ENCODE measurements at regions not wholly inside any gene's neighbourhood (a gene's known extent, or its start where the extent isn't known, plus 50 kb on each side); places are given as distances from the start of the nearest gene placed in this dataset.

DNA sequence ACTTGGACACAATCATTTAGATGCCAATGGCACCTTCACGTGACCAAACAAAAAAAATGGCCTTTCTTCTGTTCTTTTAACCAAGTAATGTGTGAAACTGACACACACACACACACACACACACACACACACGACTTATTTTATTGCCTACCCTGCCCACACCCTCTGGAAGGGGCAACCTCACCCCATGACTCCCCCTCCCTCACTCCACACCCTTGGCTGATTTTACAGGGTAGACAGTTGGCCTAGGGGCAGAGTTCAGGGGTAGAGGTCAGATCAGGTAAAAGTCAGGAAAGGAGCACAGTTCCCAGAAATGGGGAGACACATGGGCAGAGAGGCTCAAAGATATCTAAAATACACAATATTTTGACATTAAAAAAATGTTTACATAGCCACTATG is 144.8 kb upstream of the GJB5 start:
- no peak for DNase-seq (ENCODE audit: low spot score)

GRCh38 chr1:34611571-34611970 is 143.3 kb upstream of the GJB5 start:
- no peak for DNase-seq (ENCODE audit: low spot score)

DNA sequence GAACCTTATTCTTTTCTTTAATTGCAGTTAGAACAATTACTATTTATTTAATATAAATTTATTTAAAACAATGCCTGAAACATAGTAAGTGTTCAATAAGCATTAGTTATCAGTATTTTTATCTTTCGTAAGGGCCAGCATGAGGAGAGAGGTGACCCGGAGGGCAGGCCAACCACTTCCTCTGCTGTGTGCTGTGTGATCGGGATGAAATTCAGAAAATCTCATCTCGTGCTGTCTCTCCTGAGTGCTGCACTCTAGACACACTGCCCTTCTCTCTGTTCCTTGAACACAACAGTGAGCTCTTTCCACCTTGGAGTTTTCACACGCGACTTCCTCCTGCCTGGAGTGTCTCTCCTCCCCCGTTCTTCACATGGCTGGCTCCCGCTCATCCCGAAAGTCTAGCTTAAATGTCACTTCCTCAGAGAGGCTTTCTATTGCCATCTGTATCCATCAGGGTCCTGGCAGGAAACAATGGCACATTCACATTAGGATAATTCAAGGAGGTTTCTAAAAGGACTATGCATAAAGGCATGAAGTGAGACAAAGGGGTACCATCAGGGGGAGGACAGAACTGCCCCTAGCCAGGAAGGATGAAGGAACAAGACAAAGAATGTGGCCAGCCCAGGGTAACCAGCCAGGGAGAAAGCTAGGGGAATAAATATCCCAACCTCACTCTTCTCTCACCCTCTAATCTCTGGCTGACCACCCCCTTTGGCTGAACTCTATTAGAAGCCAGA is 142.6 kb upstream of the GJB5 start:
- DNase-seq (ENCODE audit: low spot score): no peak

DNA sequence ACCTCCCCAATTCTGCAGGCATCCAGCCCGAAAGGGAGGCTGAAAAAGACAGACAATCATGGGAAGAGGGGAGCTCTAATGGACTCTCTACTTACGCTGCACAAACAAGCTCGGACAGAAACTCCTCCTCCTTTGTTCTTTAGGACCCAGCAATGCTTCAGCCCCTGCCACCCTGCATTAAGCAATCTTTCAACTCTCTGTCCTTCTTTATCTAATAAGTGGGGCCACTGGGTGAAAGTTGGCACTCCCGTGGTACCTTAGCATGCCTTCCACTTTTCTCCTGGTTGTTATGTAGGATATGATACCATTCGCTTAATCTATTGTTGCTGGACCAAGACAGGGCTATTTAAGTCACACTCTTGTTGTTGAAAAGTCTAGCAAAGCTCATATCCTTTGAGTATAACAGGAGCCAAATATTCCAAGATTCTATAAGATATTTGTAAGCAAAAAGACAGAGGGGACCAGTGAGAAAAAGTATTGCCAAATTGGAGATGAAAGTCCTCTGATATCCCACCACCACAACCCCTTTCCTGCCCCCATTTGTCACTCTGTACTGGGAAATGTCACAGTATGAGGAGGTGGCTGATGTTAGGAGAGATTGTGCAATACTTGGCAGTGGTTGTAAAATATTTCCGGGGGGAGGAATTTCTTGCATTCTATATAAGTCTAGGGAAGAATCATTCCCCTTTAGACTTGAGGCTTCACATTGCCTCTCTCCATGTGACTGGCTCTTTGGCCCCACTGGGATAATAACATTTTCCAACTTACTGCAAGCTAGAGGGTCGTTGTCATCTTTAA is 137.3 kb upstream of the GJB5 start:
- DNase-seq (ENCODE audit: low spot score): no peak

DNA sequence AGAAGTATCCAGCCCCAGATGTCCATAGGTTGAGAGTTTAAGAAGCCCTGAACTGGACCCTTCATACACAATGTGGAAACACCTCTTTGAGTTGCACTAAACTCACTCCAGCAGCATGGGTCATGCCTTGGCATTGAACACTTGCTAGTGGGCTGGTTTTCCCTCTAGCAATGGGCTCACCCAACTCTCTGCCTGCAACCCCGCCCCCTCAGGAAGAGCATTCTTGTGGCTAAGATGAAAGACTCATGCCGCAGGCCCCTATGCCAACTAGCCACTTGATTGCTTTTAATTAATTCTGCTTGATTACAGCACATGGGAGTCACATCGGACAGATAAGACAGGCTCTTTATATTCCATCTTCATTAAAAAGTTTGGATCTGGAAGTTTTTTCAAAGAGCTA is 136.5 kb upstream of the GJB5 start:
- DNase-seq (ENCODE audit: low spot score): no peak

DNA sequence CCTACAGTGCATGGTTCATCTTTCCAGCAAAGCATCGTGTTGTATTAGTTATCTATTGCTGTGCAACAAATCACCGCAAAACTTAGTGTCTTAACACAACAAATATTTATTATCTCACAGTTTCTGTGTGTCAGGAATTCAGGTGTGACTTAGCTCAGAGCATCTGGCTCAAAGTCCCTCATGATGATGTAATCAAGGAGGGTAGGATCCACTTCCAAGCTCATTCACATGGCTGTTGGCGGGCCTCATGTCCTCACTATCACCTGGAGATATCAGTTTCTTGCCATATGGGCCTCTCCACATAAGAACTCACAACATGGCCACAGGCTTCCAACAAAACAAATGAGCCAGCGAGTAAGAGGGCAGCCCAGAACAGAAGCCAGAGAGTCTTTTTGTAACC is 135.6 kb upstream of the GJB5 start:
- DNase-seq (ENCODE audit: low spot score): no peak

- DNase-seq (ENCODE audit: low spot score): no peak
Measured at GRCh38 chr1:34621916-34622315, 132.9 kb upstream of the GJB5 start.

GRCh38 chr1:34625521-34626015 is 129.3 kb upstream of the GJB5 start:
- no peak for DNase-seq (ENCODE audit: low spot score)

- no peak for DNase-seq (ENCODE audit: low spot score)
Measured at GRCh38 chr1:34627465-34628240, 127.2 kb upstream of the GJB5 start.

GRCh38 chr1:34631126-34631525 is 123.7 kb upstream of the GJB5 start:
- no peak for DNase-seq (ENCODE audit: low spot score)

GRCh38 chr1:34639701-34640100 is 115.1 kb upstream of the GJB5 start:
- no peak for DNase-seq (ENCODE audit: low spot score)

DNA sequence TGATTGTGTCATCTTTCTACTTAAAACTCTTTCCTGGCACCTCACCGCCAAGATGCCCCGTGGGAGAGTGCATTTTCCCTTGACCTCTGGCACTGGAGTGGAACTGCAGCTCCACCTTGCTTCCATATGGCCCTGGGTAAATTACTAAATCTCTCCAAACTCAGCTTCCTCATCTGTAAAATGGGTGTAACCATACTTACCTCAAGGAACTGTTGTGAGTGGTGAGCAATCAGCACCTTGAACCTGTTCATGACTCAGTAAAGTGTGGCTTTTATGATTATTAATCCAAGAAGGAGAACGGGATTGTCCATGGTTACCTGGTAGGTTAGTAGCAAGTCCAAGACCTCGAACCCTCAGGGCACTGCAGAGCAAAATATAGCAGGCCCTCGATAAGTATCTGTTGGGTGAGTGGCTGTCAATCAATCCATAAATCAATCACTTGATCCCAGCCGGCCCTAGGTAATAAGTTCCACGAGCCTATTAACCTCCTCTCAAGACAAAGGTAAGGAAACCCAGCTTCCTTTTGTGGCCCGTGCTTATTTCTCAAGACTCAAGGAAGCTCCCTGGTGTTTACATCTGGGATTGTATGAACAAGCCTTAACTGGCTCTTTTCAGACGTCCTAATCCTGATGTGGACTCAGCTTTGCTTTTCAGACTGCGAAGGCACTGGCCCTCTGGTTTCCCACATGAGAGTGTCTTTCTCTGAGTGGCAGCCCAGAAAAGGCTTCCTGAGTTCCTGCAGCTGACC is 114.0 kb upstream of the GJB5 start:
- no peak for DNase-seq (ENCODE audit: low spot score)

DNA sequence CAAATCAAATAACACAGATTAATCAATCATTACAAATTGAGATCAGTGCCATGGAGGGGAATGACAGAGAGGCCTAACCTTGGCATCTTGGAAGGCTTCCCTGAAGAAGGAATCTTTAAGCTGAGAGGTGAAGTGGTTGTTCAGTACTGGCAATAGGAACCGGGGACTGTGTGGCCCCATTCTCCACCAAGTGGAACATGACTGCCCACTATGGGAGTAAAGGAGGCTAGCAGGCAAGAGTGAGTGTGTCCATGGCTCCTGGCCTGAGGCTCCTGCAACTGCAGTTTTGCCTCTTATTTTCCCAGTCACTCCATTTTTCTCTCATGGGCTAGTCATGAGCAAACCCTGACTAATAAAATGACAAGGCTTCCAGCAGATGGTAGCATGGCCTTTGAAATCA is 112.2 kb upstream of the GJB5 start:
- no peak for DNase-seq (ENCODE audit: low spot score)

DNA sequence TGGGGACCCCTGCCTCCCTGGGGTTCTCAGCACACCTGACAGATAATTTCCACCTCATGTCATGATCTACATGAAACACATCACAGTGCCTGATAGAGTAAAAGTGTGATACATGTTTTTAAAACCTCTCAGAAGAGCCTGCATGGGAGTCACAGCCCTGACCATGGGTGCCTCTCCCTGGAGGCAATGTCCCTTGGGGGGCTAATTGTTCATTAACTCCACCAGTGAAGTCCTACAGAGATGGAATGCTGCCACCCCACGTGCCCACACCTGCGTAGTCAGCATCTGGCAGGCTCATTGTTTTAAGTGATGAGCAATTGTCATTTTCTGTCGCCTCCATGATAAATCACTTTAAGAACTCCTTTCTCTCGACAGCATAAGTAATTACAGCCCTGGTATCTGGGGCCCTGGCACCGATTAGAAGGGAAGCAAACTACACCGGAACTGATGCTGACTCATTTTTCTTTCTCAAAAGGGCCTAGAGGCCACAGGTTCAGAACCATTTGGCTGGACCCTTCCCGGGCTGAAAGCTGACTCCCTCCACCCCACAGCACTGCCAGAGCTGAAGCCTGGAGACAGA is 109.6 kb upstream of the GJB5 start:
- DNase-seq (ENCODE audit: low spot score): no peak

- no peak for DNase-seq (ENCODE audit: low spot score)
Measured at GRCh38 chr1:34645919-34646318, 108.9 kb upstream of the GJB5 start.

DNA sequence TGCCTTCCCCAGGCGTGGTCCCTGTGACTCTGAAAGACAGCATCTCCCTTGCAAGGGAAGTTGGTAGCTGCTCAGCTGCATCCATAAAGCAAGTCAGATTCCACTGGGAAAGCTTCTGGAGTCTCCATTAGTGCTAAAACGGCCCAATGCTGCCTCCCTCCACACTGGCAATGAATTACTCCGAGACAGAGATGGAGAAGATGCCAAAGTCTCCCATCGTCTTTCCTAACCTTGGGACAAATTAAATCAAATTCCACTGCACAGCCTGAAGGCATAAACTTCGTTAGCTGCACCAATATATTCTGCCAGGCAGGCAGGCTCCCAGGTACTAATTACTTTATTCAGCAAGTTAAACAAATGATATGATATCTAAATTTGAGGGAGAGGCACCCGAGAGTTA is 106.3 kb upstream of the GJB5 start:
- DNase-seq (ENCODE audit: low spot score): no peak

DNA sequence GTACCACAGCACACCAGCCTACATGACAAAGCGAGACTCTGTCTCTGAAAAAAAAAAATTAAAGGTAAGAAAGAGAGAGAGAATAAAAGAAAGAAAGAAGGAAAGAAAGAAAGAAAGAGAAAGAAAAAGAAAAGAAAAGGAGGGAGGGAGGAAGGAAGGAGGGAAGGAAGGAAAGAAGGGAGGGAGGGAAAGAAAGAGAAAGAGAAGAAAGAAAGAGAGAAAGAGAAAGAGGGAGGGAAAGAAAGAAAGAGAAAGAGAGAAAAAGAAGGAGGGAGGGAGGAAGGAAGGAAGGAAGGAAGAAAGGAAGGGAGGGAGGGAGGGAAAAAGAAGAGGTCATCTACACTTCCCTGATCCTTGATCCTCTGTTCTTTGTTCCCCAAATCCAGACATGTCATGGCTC is 104.8 kb upstream of the GJB5 start:
- no peak for DNase-seq (ENCODE audit: low spot score)

DNA sequence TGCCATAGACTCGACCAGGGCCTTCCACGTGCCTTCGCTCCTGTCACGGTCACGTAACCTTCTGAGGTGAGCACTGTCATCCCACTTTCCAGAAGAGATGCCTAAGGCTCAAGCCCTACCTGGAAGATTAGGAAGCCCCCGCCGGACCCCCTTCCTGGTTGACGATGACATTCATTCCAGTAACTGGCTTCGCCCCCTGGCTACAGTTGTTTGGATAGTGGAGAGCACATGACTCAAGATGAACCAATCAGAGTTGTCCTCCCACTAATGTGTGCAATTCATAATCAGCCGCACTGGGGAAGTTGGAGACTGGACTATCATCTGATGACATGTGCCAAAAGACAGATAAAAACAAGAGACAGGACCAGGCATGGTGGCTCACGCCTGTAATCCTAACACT is 104.0 kb upstream of the GJB5 start:
- DNase-seq (ENCODE audit: low spot score): no peak

- DNase-seq (ENCODE audit: low spot score): no peak
Measured at GRCh38 chr1:34653110-34653509, 101.7 kb upstream of the GJB5 start.

DNA sequence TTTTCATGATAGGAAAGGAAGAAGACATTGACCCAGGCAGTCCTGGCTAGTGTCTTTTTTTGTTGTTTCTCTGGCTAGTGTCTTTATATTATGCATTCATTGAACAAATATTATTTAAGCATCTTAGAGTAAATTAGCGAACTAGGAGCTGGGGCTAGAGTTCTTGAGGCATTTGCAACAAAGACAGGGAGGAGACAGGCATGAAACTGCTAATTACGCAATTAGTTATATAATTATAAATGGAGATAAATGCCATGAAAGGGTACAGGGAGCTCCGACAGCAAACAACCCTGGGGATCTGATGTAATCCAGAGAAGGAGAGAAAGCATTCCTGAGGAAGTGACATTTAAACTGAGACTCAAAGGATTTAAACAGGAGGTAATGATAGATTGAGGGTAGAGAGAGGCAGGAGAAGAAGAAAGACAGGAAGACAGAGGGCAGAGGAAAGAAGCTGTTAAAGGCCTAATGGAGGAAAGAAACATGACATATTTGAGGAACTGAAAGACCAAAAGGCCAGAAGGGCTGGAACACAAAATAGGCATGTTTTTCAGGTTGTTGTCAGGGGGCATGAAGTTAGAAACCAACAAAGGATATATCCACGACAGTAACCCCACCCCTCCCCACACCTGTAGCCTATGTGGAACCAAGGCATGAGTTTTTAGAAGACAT is 99.5 kb upstream of the GJB5 start:
- no peak for DNase-seq (ENCODE audit: low spot score)

DNA sequence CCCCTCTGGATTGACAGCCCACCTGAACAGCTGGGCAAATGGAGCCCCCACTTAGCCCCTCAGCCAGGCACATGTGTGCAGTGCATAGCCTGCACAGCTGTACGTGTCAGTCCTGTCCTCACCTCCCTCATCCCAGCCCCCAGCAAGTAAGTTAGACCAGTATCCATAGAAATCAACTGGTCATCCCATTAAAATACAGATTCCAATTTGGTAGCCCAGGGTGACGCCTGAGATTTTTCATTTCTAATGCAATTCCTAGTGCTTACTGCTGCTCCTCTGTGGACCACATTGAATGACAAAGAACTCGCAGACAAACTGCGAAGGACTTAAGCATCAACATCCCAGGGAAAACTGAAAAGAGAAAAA is 99.0 kb upstream of the GJB5 start:
- DNase-seq (ENCODE audit: low spot score): no peak
